Neural cell (in vitro differentiated cells): ENCODE measurements at regions not wholly inside any gene's neighbourhood (a gene's known extent, or its start where the extent isn't known, plus 50 kb on each side); places are given as distances from the start of the nearest gene placed in this dataset.

Experiments used
- H2AFZ ChIP-seq: fragments of 200-600, 300-800 bp; sonication (generic), shearing (Covaris generic); 2 replicates; pipeline ENCODE4 v1.6.0; 2014; ENCODE audit warnings: low read depth, mild to moderate bottlenecking, antibody characterized with exemption, low read length, moderate library complexity
- H3F3A ChIP-seq: fragments of 200-600 bp; shearing (Covaris generic); 2 replicates; pipeline ENCODE4 v1.6.1; 2016; ENCODE audit warnings: mild to moderate bottlenecking, moderate library complexity, mixed read lengths, antibody characterized with exemption, low read length; ENCODE audit not compliant: insufficient read depth, poor library complexity, severe bottlenecking
- H3K27ac ChIP-seq: fragments of 200-600, 300-800 bp; sonication (generic), shearing (Covaris generic); 2 replicates; pipeline ENCODE4 v1.5.1; 2014; ENCODE audit warnings: mild to moderate bottlenecking, low read length, moderate library complexity
- H3K27me3 ChIP-seq: fragments of 300-800, 200-600 bp; sonication (generic), shearing (Covaris generic); 2 replicates; pipeline ENCODE4 v1.6.0; 2014; ENCODE audit warnings: mild to moderate bottlenecking, low read depth, low read length, moderate library complexity; ENCODE audit not compliant: insufficient read depth
- H3K36me3 ChIP-seq: fragments of 300-800, 200-600 bp; sonication (generic), shearing (Covaris generic); 2 replicates; pipeline ENCODE4 v1.5.1; 2014; ENCODE audit warnings: mild to moderate bottlenecking, antibody characterized with exemption, low read length, moderate library complexity; ENCODE audit not compliant: insufficient read depth
- H3K4me2 ChIP-seq: fragments of 300-800, 200-600 bp; sonication (generic), shearing (Covaris generic); 2 replicates; pipeline ENCODE4 v1.6.0; 2014; ENCODE audit warnings: mild to moderate bottlenecking, low read length
- H3K4me3 ChIP-seq: fragments of 300-800, 200-600 bp; sonication (generic), shearing (Covaris generic); 2 replicates; pipeline ENCODE4 v1.5.1; 2014; ENCODE audit warnings: mild to moderate bottlenecking, low read length, moderate library complexity
- H3K79me2 ChIP-seq: fragments of 200-600 bp; shearing (Covaris generic); replicated peaks from 2 replicates; pipeline ENCODE4 v1.6.0; 2014; ENCODE audit warnings: mild to moderate bottlenecking, low read length, moderate library complexity; ENCODE audit not compliant: insufficient read depth
- H3K9ac ChIP-seq: fragments of 300-800, 200-600 bp; sonication (generic), shearing (Covaris generic); 2 replicates; pipeline ENCODE4 v1.6.1; 2016; ENCODE audit warnings: mild to moderate bottlenecking, low read length, mixed read lengths
- H3K9me2 ChIP-seq: fragments of 200-600 bp; shearing (Covaris generic); 2 replicates; pipeline ENCODE4 v1.6.1; 2016; ENCODE audit warnings: mild to moderate bottlenecking, low read length, mixed read lengths; ENCODE audit not compliant: insufficient read depth
- H3K9me3 ChIP-seq: fragments of 200-600, 300-800 bp; sonication (generic), shearing (Covaris generic); 2 replicates; pipeline ENCODE4 v1.6.1; 2016; ENCODE audit warnings: mild to moderate bottlenecking, mixed run types, low read length, moderate library complexity, mixed read lengths
- H4K20me1 ChIP-seq: fragments of 200-600 bp; shearing (Covaris generic); 2 replicates; pipeline ENCODE4 v1.6.1; 2016; ENCODE audit warnings: mild to moderate bottlenecking, mixed run types; ENCODE audit not compliant: insufficient read depth
- CTCF ChIP-seq: fragments of 450-650 bp; IDR thresholded peaks from 2 replicates; pipeline ENCODE4 v1.5.1; 2014; ENCODE audit warnings: antibody characterized with exemption, mild to moderate bottlenecking, moderate library complexity; ENCODE audit not compliant: poor library complexity, severe bottlenecking
- EP300 ChIP-seq: fragments of 450-650 bp; conservative IDR thresholded peaks from 2 replicates; pipeline ENCODE4 v1.6.1; 2014; ENCODE audit warnings: antibody characterized with exemption, mild to moderate bottlenecking, moderate library complexity; ENCODE audit not compliant: poor library complexity, severe bottlenecking
- EZH2 ChIP-seq: fragments of 200-600, 300-800 bp; shearing (Covaris generic), sonication (generic); IDR thresholded peaks from 2 replicates; pipeline ENCODE4 v1.6.1; 2014; ENCODE audit warnings: antibody characterized with exemption, low read length, borderline replicate concordance, mild to moderate bottlenecking; ENCODE audit not compliant: insufficient read depth, poor library complexity, severe bottlenecking
- MXI1 ChIP-seq: fragments of 450-650 bp; conservative IDR thresholded peaks from 2 replicates; pipeline ENCODE4 v1.6.1; 2014; ENCODE audit warnings: antibody characterized with exemption, mild to moderate bottlenecking; ENCODE audit not compliant: poor library complexity, severe bottlenecking
- POLR2AphosphoS5 ChIP-seq: IDR thresholded peaks from 2 replicates; pipeline ENCODE4 v1.6.1; 2012
- RAD21 ChIP-seq: fragments of 450-650 bp; conservative IDR thresholded peaks from 2 replicates; pipeline ENCODE4 v1.6.1; 2014; ENCODE audit warnings: antibody characterized with exemption, mild to moderate bottlenecking, moderate library complexity
- REST ChIP-seq: IDR thresholded peaks from 2 replicates; pipeline ENCODE4 v1.6.1; 2012; ENCODE audit warnings: borderline replicate concordance
- SMC3 ChIP-seq: fragments of 450-650 bp; conservative IDR thresholded peaks from 2 replicates; pipeline ENCODE4 v1.6.1; 2014; ENCODE audit warnings: antibody characterized with exemption, mild to moderate bottlenecking, moderate library complexity; ENCODE audit not compliant: poor library complexity

GRCh38 chr2:146591908-146592307, 1252.9 kb upstream of the ACVR2A start:
- Histone ChIP-seq H3K79me2 (no peaks in the 10 kb centered on the region), H3K27me3 (no peaks in the 10 kb centered on the region), H3K27ac (peak overlapping the region; percentile 40), H3K4me2 (no peak overlapping the region), H2AFZ (no peak overlapping the region), H4K20me1 (no peaks in the 10 kb centered on the region), H3K36me3 (no peaks in the 10 kb centered on the region), H3K9me2 (no peaks in the 10 kb centered on the region), H3K4me3 (no peak overlapping the region), H3F3A (no peaks in the 10 kb centered on the region), H3K9ac (no peak overlapping the region), H3K9me3 (no peaks in the 10 kb centered on the region)
- TF ChIP-seq EZH2: no peak
- TF ChIP-seq MXI1: no peak
- peak; percentile 83 for TF ChIP-seq REST
- TF ChIP-seq SMC3: no peak
- no peak for TF ChIP-seq CTCF
- peak; percentile 73 for TF ChIP-seq POLR2AphosphoS5
- peak; percentile 98 for TF ChIP-seq EP300

- Histone ChIP-seq H3K9me3 (no peaks in the 10 kb centered on the region), H3K79me2 (no peaks in the 10 kb centered on the region), H3K9me2 (no peaks in the 10 kb centered on the region), H3K4me3 (no peak overlapping the region), H3K9ac (no peak overlapping the region), H3F3A (no peaks in the 10 kb centered on the region), H3K27me3 (no peaks in the 10 kb centered on the region), H3K4me2 (no peak overlapping the region), H3K27ac (no peak overlapping the region), H2AFZ (no peak overlapping the region), H3K36me3 (no peaks in the 10 kb centered on the region), H4K20me1 (no peaks in the 10 kb centered on the region)
- TF ChIP-seq EP300 (no peak), RAD21 (no peak), REST (no peak)
These were observed 1257.5 kb upstream of the ACVR2A start for GRCh38 chr2:146587291-146587713.
